ENCODE measurements at regions not wholly inside any gene's neighbourhood (a gene's known extent, or its start where the extent isn't known, plus 50 kb on each side); places are given as distances from the start of the nearest gene placed in this dataset.

DNA sequence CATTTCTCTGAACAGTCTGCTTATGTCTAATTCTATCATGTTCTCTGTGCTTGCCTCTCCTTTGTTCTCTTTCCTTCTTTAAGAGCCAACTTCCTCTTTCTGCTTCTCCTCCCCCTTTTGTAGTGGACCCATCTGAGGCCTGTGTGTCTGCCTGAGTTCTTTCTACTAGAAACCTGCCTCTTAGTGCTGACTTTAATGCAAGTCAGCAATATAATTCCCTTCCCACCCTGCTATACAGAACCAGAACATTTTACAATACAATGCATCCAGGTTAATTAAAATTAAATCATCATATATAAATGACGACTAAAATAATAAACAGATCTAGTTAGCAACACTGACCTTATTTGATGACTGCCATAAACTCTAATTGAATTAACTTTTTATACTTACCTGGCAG is 82.6 kb upstream of the GAS1 start:
- CTCF ChIA-PET (ENCODE audit: partially characterized antibody), result no interaction called here
- Histone ChIP-seq H2BK15ac (ENCODE audit: low read length) (no peak overlapping the region), H2BK120ac (replicated peaks; ENCODE audit: low read depth, low read length) (no peak overlapping the region), H4K5ac (ENCODE audit: insufficient read length, low read depth, low read length) (no peak overlapping the region), H3K4me2 (ENCODE audit: insufficient read depth in 1 of 2, low read depth in 2 of 2, low read length in 2 of 2) (no peak overlapping the region), H4K91ac (replicated peaks; ENCODE audit: insufficient read length, low read length) (no peak overlapping the region), H3K27ac (ENCODE audit: low read depth, low read length) (no peak overlapping the region), H3K79me1 (ENCODE audit: low read depth, low read length) (no peaks in the 10 kb centered on the region), H2BK5ac (ENCODE audit: low read depth, low read length) (no peak overlapping the region), H2AFZ (ENCODE audit: low read length) (no peak overlapping the region), H3K79me2 (ENCODE audit: control insufficient read depth in 1 of 2, insufficient read depth in 2 of 2, low read length in 2 of 2) (no peaks in the 10 kb centered on the region), H3K23ac (ENCODE audit: insufficient read length) (no peak overlapping the region), H3K56ac (replicated peaks; ENCODE audit: insufficient read length, low read depth, low read length) (no peak overlapping the region), H3K27me3 (replicated peaks in 1 of 4; ENCODE audit: control insufficient read depth in 3 of 4, extremely low read depth in 1 of 4, insufficient read depth in 3 of 4, low read length in 3 of 4) (no peaks in the 10 kb centered on the region), H2BK20ac (ENCODE audit: low read length) (no peak overlapping the region), H3K36me3 (ENCODE audit: control insufficient read depth in 2 of 4, insufficient read depth in 4 of 4, low read length in 3 of 4) (no peaks in the 10 kb centered on the region), H4K8ac (ENCODE audit: extremely low read depth, insufficient read depth, low read length) (no peak overlapping the region), H3K4me3 (ENCODE audit: extremely low read depth in 1 of 4, insufficient read depth in 2 of 4, low read depth in 3 of 4, low read length in 4 of 4) (no peak overlapping the region), H3K4ac (replicated peaks; ENCODE audit: insufficient read length, low read depth, low read length) (no peak overlapping the region), H2BK12ac (ENCODE audit: low read depth, low read length) (no peak overlapping the region), H3K9me3 (ENCODE audit: insufficient read depth in 2 of 2, low read depth in 1 of 2, low read length in 1 of 2) (0 out of 4 replicates have a peak, but pooled peaks cover 0 to 2% of the 10 kb centered on the region in 2 experiments), H3K9ac (replicated peaks in 1 of 4; ENCODE audit: extremely low read depth in 1 of 4, low read depth in 3 of 4, low read length in 3 of 4) (no peak overlapping the region), H2AK5ac (ENCODE audit: low read depth, low read length) (no peak overlapping the region), H3K18ac (ENCODE audit: extremely low read depth, low read length) (no peak overlapping the region), H3K14ac (ENCODE audit: insufficient read length) (no peak overlapping the region), H3K23me2 (ENCODE audit: low read depth, low read length) (no peaks in the 10 kb centered on the region), H4K20me1 (replicated peaks in 1 of 2; ENCODE audit: control insufficient read depth in 1 of 2, insufficient read depth in 2 of 2, low read length in 2 of 2) (no peaks in the 10 kb centered on the region), H3K4me1 (replicated peaks in 1 of 4; ENCODE audit: control insufficient read depth in 3 of 4, insufficient read depth in 4 of 4, low read length in 3 of 4) (no peaks in the 10 kb centered on the region; a peak in 1 of 7 replicates)
- DNase-seq (ENCODE audit: low read depth in 1 of 2, low spot score in 2 of 2) (no peak), FAIRE-seq (no peak)
- POLR2A ChIA-PET (ENCODE audit: partially characterized antibody), result no interaction called here
- 81% methylated on average over 1 of the region's 1 CpG; no CpG with 5 or more reads in 1 of the 2 experiments for WGBS, 2 experiments (ENCODE audit: extremely low coverage in 1 of 2, insufficient coverage in 1 of 2, insufficient read length in 1 of 2, insufficient replicate concordance in 2 of 2, low coverage in 1 of 2, low lambda C conversion rate in 2 of 2, missing lambda C conversion rate in 1 of 2)
- TF ChIP-seq CHD1 (IDR thresholded peaks at IDR 0.05; ENCODE audit: low read depth, low read length), result no peak
- no peak for TF ChIP-seq RAD21 (IDR thresholded peaks at IDR 0.05 in 1 of 2, conservative IDR thresholded peaks at IDR 0.05 in 1 of 2; ENCODE audit: low read depth in 2 of 2, low read length in 2 of 2)
- no peak for TF ChIP-seq CREB1 (IDR thresholded peaks at IDR 0.05)
- no peak for TF ChIP-seq CTBP2 (IDR thresholded peaks at IDR 0.05; ENCODE audit: borderline replicate concordance, insufficient read depth, insufficient read length, low read length)
- no peak for TF ChIP-seq HDAC2 (IDR thresholded peaks at IDR 0.05; ENCODE audit: borderline replicate concordance in 1 of 2, low read depth in 2 of 2, low read length in 2 of 2)
- TF ChIP-seq BACH1 (IDR thresholded peaks at IDR 0.05; ENCODE audit: low read length), result no peak
- no peak for TF ChIP-seq FOSL1 (IDR thresholded peaks at IDR 0.05; ENCODE audit: insufficient read depth, low read depth, low read length)
- TF ChIP-seq TBP (IDR thresholded peaks at IDR 0.05; ENCODE audit: low read depth, low read length), result no peak
- TF ChIP-seq NANOG (IDR thresholded peaks at IDR 0.05; ENCODE audit: insufficient read depth, low read depth, low read length, poor library complexity, severe bottlenecking), result no peak
- TF ChIP-seq CBX8 (IDR thresholded peaks at IDR 0.05; ENCODE audit: borderline replicate concordance, low read depth, low read length), result no peak
- TF ChIP-seq KDM1A (IDR thresholded peaks at IDR 0.05; ENCODE audit: borderline replicate concordance, low read length), result no peak
- no peak for TF ChIP-seq SP4 (IDR thresholded peaks at IDR 0.05; ENCODE audit: low read length)
- TF ChIP-seq SAP30 (IDR thresholded peaks at IDR 0.05; ENCODE audit: insufficient read depth, insufficient replicate concordance, low read length), result no peak
- no peak for TF ChIP-seq CBX5 (IDR thresholded peaks at IDR 0.05; ENCODE audit: low read depth, low read length)
- no peak for TF ChIP-seq RFX5 (IDR thresholded peaks at IDR 0.05; ENCODE audit: borderline replicate concordance, low read depth, low read length)
